Hematopoietic multipotent progenitor cell treated with erythropoietin and hydrocortisone succinate and interleukin-3 and kit ligand, for 4 days (in vitro differentiated cells): ENCODE measurements at regions not wholly inside any gene's neighbourhood (a gene's known extent, or its start where the extent isn't known, plus 50 kb on each side); places are given as distances from the start of the nearest gene placed in this dataset.
A peak's percentile ranks its signal among the peaks of the same experiment; 100 is the strongest.

ENCODE experiments used
- DNase-seq: peaks from one replicate; pipeline ENCODE4 v3.0.0-alpha.2; 2015

DNA sequence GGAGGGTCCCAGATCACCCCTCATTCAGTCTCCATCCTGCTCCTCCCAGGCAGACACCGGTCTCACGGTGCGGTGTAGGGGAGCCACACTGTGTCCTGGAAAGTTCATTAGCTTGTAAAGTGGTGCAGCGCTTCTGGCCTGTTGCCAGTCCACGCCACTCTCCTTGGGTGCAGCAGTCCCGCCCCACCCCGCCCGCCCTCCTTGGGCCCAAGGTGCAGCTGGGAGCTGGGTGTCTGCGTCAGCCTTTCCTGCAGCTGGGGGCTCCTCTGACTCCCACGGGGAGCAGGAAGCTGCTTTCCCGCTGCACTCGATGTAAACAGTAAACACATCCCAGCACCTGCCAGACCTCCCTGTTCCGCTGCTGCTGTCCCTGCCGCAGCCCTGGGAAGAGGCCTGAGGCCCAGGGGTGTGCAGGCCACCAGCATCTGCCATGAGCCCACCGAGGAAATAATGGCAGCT is 53.8 kb upstream of the ASB18 start:
- no peak for DNase-seq

DNA sequence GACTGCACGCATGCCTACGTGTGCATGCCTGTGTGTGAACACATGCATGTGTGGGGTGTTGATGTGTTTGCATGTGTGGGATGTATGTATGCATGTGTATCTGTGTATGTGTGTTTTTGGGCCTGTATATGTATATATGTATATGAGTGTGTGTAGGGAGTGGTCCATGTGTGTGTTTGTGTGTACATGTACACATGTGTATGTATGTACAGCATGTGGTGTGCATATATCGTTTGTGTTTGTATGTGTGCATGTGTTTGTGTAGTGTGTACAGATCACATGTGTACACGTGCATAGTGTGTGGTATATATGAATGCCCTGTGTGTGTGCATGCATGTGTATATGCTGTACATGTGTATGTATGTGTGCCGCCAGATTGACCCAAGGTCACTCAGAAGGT is 54.2 kb upstream of the ASB18 start:
- no peak for DNase-seq

DNA sequence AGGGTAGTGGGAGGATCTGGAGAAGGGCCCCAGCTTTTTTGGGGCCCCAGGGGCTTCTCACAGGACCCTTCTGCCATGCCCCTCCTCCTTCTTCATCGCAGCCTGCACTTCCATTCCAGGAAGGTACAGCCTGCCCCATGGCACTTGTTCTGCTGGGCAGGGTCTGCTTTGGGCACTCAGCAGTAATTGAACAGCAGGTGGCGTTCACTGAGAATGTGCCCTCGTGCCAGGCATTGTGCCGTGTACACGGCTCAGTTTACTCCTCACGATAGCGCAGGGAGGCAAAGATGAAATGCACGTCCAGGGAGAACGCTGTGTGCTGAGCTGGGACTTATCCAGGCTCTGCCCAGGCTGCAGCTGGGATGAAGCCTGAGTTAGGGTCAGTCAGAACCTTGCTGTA is 54.8 kb upstream of the ASB18 start:
- no peak for DNase-seq

GRCh38 chr2:236321415-236321814 is 57.2 kb upstream of the ASB18 start:
- no peak for DNase-seq

GRCh38 chr2:236333417-236334121 is 69.4 kb upstream of the ASB18 start:
- DNase-seq: no peak

GRCh38 chr2:236334122-236334876 is 70.1 kb upstream of the ASB18 start:
- no peak for DNase-seq

DNA sequence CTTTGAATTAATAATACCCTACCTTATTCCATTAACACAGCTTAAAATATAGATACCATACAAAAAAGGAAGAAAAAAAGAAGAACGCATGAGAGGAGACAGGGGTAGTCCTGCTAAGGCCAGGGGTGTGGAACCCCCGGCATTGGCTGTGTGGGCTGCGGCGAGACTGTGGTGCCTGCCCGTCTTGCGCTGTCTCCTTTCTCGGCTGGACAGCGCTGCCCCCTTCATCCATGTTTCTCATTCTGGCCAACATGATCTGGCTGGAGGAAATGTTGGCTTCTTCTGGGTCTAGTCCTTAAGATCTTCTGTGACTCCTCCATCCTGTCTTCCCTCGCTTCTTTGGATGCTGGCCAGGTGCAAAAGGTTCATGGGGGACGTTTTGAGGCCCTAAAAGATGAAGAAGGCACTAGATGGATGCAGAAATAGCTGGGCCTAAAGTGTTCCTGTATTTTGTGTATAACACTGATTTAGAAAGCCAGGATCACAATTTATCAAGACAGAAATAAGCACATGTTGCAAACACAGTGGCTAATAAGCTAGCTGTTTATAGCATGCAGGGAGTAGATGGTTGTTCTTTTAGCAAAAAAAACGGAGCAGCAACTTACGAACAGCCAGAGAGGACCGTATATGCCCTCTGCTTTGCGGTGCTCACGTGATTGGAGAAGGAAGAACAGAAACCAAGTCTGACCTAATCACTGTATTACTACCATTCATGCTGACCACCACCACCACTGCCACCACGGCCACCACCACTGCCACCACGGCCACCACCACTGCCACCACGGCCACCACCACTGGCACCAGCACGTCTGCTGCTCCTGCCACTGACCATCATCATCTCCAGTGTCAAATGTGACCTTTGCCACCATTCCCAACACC is 71.7 kb upstream of the ASB18 start:
- DNase-seq: no peak

GRCh38 chr2:236336575-236337464 is 72.6 kb upstream of the ASB18 start:
- no peak for DNase-seq

DNA sequence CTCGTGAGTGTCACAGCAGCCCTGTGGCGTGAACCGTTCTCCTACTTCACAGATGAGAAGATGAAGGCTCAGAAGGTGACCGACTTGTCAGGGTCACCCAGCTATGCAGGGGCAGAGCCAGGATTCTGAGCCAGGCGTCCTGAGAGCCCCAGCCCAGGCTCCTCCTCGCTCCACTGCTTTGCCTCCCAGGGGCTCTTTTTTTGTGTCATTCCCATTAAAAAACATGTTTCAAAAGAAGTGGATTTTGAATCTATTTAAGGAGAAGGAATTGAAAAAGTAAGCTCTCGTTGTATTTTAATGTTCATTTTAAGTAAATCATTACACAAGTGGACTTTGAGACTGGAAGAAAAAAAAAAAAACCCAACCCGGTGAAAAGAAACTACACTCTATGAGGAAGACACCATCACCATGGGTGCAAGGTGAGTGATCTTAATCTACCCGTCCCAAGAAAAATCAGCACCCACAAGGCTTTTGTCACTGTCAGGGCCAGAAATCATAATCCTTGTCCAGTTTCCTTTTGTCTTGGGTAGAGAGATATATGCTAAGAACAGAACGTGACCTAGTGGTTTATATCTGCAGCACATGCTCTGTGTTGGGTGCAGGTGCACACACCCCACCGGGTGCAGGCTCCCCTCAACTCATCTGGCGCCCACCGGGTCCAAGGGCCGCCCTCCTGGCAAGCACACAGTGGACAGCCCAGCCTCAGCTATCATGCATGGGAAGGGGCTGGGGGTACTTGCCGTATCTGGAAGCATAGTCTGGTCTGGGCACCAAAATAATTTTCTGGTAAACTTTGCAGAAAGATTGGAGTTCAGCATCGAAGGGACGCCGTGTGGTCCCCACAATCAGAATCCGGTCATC is 73.5 kb upstream of the ASB18 start:
- DNase-seq: no peak

DNA sequence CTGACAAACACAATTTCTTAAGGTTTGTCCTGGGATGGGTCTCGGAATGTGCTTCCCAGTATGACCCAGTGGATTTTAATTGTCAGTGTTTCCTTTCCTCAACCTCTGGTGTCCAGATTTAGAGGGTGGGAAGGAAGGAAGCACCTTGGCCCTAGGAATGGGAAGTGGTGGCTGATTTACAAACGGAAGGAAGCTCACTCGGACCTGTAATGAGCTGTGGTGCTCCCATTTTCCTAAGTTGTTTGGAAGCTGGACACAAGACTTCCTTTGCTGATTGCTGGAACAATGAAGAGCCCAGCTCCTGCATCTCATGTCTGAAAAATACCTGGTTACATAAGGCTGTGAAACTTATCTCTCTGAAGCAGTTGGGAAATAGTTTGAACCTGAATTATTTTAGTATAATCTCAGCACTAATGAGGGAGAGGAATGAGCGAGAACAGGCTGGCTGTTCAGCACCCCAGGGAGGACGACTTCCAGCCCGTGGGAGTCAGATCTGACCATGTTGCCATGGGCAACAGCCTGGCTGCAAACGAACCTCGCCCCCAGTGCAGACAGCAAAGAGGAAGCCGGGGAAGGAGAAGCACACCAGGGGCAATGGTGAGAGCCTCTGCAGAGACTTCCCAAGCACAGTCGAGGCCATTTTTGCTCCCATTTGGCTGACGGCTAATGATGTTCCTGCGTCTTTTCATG is 74.4 kb upstream of the ASB18 start:
- DNase-seq: peak; percentile 29

DNA sequence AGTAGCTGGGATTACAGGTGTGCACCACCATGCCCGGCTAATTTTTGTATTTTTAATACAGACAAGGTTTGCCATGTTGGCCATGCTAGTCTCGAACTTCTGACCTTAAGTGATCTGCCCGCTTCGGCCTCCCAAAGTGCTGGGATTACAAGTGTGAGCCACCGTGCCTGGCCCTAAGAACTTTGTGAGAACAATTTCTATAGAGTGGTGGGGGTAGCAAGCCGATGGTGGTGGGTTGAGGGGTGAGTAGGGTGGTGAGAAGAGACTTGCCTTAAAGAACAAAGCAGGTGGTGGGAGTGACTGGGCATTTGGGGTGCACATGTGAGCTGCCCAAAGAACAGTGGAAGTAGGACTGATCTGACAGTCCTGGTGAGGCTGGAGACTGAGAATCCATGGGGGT is 76.0 kb upstream of the ASB18 start:
- DNase-seq: no peak

GRCh38 chr2:236341067-236341466 is 76.9 kb upstream of the ASB18 start:
- no peak for DNase-seq

GRCh38 chr2:236341721-236342120 is 77.5 kb upstream of the ASB18 start:
- no peak for DNase-seq

GRCh38 chr2:236342507-236342906 is 78.3 kb upstream of the ASB18 start:
- no peak for DNase-seq

- DNase-seq: no peak
Measured at GRCh38 chr2:236342951-236343350, 78.7 kb upstream of the ASB18 start.

DNA sequence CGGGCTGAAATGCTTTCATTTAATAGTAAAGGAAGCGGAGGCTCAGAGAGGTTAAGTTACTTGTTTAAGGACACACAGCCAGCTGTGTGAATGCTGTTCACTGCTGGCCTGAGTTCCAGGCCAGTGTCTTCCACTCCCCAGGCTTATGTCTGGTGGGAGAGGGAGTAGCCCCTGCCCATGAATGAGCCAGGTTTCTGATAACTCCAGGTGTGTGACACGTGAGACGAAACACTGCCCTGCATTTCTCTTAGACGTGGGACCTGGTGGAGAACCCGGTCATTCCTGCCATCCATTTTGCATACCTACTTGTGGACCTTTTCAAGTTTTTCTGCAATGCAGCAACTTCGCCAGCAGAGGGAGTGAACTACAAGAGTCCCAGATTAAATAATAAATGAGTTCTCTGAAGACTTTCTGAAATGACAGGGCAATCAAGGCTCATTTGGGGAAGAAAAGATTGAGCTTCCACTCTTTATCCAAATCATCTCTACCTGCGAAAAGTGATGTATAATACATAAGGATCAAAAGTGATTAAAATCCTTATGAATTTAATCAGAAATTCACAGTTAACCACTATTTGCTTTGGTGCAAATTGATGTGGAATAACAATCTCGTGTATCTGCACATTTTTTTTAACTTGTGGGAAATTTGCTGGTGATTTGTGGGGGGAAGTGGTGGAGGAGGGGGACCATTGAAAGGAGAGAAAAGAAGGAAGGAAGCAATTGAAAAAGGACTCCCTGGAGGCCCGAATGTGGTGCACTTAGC is 79.4 kb upstream of the ASB18 start:
- DNase-seq: peak; percentile 82

DNA sequence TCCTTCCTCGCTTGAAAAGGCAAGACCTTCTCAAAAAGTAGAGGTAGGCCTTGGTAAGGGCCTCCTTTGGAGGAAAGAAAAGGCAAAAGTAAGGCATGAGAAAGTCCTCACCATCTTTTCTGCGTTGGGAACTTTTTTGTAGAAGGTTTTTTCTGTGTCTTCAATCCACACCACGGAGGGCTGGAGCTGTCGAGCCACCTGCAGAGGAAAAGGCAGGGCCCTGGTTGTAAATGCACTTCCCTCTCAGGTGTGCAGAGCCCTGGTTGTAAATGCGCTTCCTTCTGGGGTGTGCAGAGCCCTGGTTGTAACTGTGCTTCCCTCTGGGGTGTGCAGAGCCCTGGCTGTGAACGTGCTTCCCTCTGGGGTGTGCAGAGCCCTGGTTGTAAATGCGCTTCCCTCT is 80.2 kb upstream of the ASB18 start:
- no peak for DNase-seq

- DNase-seq: no peak
Measured at GRCh38 chr2:236345081-236345714, 81.0 kb upstream of the ASB18 start.

GRCh38 chr2:236346366-236346765 is 82.2 kb upstream of the ASB18 start:
- DNase-seq: no peak

- DNase-seq: no peak
Measured at GRCh38 chr2:236348279-236348678, 84.1 kb upstream of the ASB18 start.
